ENCODE measurements at regions not wholly inside any gene's neighbourhood (a gene's known extent, or its start where the extent isn't known, plus 50 kb on each side); places are given as distances from the start of the nearest gene placed in this dataset.
A peak's percentile ranks its signal among the peaks of the same experiment; 100 is the strongest.
"Not testable (repeated sequence)": the region's sequence is repeated elsewhere in the genome, so short reads cannot be mapped to it uniquely, and the experiment has no call there.

DNA sequence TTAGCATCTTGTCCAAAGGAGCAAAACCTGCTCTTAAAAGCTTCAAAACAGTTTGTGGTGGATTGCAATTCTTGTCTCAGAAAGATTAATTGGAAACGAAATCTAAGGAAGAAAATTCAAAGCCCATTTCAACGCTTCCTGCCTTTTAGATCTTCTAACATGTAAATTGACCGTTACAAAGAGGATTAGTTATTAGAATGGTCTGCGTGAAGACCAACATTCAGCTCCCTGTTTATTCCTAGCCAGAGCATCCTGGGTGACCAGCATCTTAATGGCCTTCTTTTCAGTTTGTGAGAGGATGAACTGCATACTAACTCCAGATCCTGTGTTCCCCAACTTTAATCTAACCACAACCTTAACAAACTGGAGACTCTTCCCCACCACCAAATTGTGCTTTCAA, 109.9 kb upstream of the SLC1A3 start:
- Histone ChIP-seq H3K36me3 (ENCODE audit: control insufficient read depth, insufficient read depth, low read length) (no peaks in the 10 kb centered on the region), H3K4me1 (ENCODE audit: control insufficient read depth, insufficient read depth, low read length) (no peaks in the 10 kb centered on the region), H3K27me3 (ENCODE audit: control insufficient read depth, insufficient read depth, low read length) (no peaks in the 10 kb centered on the region), H3K4me3 (ENCODE audit: low read length) (no peak overlapping the region), H3K27ac (ENCODE audit: low read length) (no peak overlapping the region), H3K9me3 (ENCODE audit: control insufficient read depth, insufficient read depth, low read length) (no peaks in the 10 kb centered on the region)
- WGBS (ENCODE audit: insufficient coverage, insufficient read length) = no CpG with 5 or more reads among the region's 4 CpGs
- DNase-seq (ENCODE audit: low read depth, low spot score) = no peak

DNA sequence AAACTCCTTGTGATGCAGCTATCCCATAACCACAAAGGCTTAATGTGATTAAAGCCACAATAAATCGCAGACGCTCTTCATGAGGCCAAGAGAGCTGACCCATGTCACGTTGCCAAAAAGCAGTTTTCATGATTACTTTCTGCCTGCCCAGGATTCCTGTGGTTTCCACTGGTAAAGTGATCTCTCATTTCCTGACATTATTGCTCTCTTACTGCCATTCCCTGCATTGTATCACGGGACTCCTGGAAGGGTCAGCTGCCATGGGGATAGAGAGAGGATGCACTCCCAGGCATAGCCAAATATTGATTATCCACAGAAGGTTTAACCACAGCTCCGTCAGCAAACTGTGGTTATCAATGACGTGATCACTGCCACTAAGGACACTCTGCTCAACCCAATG, 103.8 kb upstream of the SLC1A3 start:
- no peaks in the 10 kb centered on the region for H3K27me3 ChIP-seq (ENCODE audit: control insufficient read depth, insufficient read depth, low read length)
- no peaks in the 10 kb centered on the region for H3K36me3 ChIP-seq (ENCODE audit: control insufficient read depth, insufficient read depth, low read length)
- no peak for DNase-seq (ENCODE audit: low read depth, low spot score)
- WGBS (ENCODE audit: insufficient coverage, insufficient read length) = no CpG with 5 or more reads among the region's 6 CpGs
- H3K4me1 ChIP-seq (ENCODE audit: control insufficient read depth, insufficient read depth, low read length) = no peaks in the 10 kb centered on the region
- H3K4me3 ChIP-seq (ENCODE audit: low read length) = no peak overlapping the region
- no peak overlapping the region for H3K27ac ChIP-seq (ENCODE audit: low read length)
- H3K9me3 ChIP-seq (ENCODE audit: control insufficient read depth, insufficient read depth, low read length) = no peaks in the 10 kb centered on the region

DNA sequence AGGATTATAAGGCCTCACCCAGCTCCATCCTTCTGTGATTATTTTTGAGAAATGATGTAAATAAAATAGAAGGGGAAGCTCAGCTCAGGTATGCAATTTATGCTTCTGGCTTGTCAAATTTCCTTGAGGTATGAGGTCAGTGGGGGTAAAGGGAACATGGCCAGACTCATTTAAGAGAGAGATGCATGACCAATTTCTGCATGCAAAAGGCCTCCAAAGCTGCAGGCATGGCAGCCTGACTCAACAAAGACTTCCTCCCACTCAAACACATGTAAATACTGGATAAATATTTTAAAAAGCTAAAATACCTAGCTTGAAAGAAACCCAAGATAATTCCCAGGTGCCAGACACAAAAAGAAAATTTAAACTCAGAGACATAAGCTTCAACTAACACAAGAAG, 101.4 kb upstream of the SLC1A3 start:
- H3K27me3 ChIP-seq (ENCODE audit: control insufficient read depth, insufficient read depth, low read length) = no peaks in the 10 kb centered on the region
- H3K9me3 ChIP-seq (ENCODE audit: control insufficient read depth, insufficient read depth, low read length) = no peaks in the 10 kb centered on the region
- H3K4me3 ChIP-seq (ENCODE audit: low read length) = no peak overlapping the region
- H3K4me1 ChIP-seq (ENCODE audit: control insufficient read depth, insufficient read depth, low read length) = no peaks in the 10 kb centered on the region
- DNase-seq (ENCODE audit: low read depth, low spot score) = no peak
- H3K27ac ChIP-seq (ENCODE audit: low read length) = no peak overlapping the region
- H3K36me3 ChIP-seq (ENCODE audit: control insufficient read depth, insufficient read depth, low read length) = no peaks in the 10 kb centered on the region

DNA sequence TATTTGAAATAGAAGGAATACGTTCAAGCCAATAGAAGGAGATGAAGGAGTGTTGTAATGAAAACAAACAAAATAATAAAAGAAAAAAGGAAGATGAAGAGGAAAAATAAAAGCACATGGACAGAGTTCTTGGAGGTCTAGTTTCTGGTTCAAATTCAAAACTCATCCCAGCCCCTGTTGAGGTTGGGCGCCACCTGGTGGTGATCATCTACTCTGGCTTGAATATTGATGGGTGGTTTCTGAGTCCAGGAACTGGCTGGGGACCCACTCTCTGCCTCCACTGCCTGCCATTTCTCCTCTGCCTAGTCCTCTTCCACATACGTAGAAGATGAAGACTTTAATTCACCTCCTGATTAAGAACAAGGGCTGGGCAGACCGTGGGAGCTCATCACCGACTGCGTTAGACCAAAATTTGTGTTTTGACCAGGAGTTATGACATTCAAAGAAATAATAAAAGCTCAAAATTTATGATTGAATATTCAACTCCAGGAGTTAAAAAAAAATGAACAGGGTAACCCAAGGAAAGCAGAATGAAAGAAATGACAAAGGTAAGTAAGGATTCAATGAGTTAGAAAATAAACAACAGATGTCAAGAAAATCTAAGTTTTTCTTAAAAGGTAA, 99.0 kb upstream of the SLC1A3 start:
- no peaks in the 10 kb centered on the region for H3K9me3 ChIP-seq (ENCODE audit: control insufficient read depth, insufficient read depth, low read length)
- WGBS (ENCODE audit: insufficient coverage, insufficient read length) = 100% methylated on average over 1 of the region's 6 CpGs
- DNase-seq (ENCODE audit: low read depth, low spot score) = peak; percentile 41
- no peak overlapping the region for H3K27ac ChIP-seq (ENCODE audit: low read length)
- H3K36me3 ChIP-seq (ENCODE audit: control insufficient read depth, insufficient read depth, low read length) = no peaks in the 10 kb centered on the region
- H3K4me1 ChIP-seq (ENCODE audit: control insufficient read depth, insufficient read depth, low read length) = no peaks in the 10 kb centered on the region
- H3K27me3 ChIP-seq (ENCODE audit: control insufficient read depth, insufficient read depth, low read length) = no peaks in the 10 kb centered on the region
- no peak overlapping the region for H3K4me3 ChIP-seq (ENCODE audit: low read length)

DNA sequence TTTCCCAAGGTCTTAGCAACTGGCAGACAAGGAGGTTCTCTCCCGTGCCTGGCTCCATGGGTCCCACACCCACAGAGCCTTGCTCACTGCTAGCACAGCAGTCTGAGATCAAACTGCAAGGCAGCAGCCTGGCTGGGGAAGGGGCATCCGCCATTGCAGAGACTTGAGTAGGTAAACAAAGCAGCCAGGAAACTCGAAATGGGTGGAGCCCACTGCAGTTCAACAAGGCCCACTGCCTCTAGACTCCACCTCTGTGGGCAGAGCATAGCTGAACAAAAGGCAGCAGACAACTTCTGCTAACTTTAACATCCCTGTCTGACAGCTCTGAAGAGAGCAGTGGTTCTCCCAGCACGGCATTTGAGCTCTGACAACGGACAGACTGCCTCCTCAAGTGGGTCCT, 98.1 kb upstream of the SLC1A3 start:
- H3K36me3 ChIP-seq (ENCODE audit: control insufficient read depth, insufficient read depth, low read length); H3K27me3 ChIP-seq (ENCODE audit: control insufficient read depth, insufficient read depth, low read length); H3K27ac ChIP-seq (ENCODE audit: low read length); H3K4me3 ChIP-seq (ENCODE audit: low read length); H3K9me3 ChIP-seq (ENCODE audit: control insufficient read depth, insufficient read depth, low read length); DNase-seq (ENCODE audit: low read depth, low spot score); H3K4me1 ChIP-seq (ENCODE audit: control insufficient read depth, insufficient read depth, low read length): not testable (repeated sequence)
- no CpG with 5 or more reads among the region's 5 CpGs for WGBS (ENCODE audit: insufficient coverage, insufficient read length)

DNA sequence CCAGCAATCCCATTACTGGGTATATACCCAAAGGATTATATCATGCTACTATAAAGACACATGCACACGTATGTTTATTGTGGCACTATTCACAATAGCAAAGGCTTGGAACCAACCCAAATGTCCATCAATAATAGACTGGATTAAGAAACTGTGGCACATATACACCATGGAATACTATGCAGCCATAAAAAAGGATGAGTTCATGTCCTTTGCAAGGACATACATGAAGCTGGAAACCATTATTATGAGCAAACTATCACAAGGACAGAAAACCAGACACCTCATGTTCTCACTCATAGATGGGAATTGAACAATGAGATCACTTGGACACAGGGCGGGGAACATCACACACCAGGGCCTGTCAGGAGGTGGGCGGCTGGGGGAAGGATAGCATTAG, 92.8 kb upstream of the SLC1A3 start:
- not testable (repeated sequence) for H3K4me3 ChIP-seq (ENCODE audit: low read length); H3K9me3 ChIP-seq (ENCODE audit: control insufficient read depth, insufficient read depth, low read length); DNase-seq (ENCODE audit: low read depth, low spot score); H3K27me3 ChIP-seq (ENCODE audit: control insufficient read depth, insufficient read depth, low read length); H3K36me3 ChIP-seq (ENCODE audit: control insufficient read depth, insufficient read depth, low read length); H3K27ac ChIP-seq (ENCODE audit: low read length); H3K4me1 ChIP-seq (ENCODE audit: control insufficient read depth, insufficient read depth, low read length)
- WGBS (ENCODE audit: insufficient coverage, insufficient read length) = no CpG with 5 or more reads among the region's 3 CpGs

DNA sequence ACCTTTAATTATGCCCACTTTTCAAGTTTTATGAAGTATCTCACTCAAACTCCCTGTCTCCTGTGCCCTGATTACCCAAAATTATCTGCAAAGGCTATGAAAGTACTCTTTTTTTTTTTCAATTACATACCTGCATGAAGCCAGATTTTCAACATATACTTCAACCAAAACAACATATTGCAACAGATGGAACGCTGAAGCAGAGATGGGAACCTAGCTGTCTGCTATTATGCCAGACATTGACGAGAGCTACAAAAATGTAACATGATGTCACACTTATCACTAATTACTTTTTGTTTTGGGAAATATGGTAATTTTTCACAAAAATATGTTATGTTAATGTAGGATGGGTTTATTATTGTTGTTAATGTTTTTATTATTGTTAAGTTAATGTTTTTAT, 86.5 kb upstream of the SLC1A3 start:
- no peaks in the 10 kb centered on the region for H3K36me3 ChIP-seq (ENCODE audit: control insufficient read depth, insufficient read depth, low read length)
- no peak overlapping the region for H3K27ac ChIP-seq (ENCODE audit: low read length)
- no CpG with 5 or more reads among the region's 2 CpGs for WGBS (ENCODE audit: insufficient coverage, insufficient read length)
- H3K9me3 ChIP-seq (ENCODE audit: control insufficient read depth, insufficient read depth, low read length) = no peaks in the 10 kb centered on the region
- DNase-seq (ENCODE audit: low read depth, low spot score) = no peak
- H3K4me1 ChIP-seq (ENCODE audit: control insufficient read depth, insufficient read depth, low read length) = no peaks in the 10 kb centered on the region
- H3K4me3 ChIP-seq (ENCODE audit: low read length) = no peak overlapping the region
- no peaks in the 10 kb centered on the region for H3K27me3 ChIP-seq (ENCODE audit: control insufficient read depth, insufficient read depth, low read length)

DNA sequence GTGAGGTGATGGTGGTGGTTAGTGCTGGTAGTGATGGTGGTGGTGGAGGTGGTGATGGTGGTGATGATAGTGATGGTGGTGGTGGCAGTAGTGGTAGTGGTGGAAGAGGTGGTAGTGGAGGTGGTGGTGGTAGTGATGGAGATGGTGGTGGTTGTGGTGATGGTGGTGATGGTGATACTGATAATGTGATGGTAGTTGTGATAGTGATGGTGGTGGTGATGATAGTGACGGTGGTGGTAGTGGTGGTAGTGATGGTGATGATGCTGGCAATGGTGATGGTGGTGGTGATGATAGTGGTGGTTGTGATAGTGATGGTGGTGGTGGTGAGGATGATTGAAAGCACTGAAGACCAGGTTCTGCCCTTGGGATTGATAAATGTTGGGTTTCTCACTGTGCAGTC, 85.2 kb upstream of the SLC1A3 start:
- no peak overlapping the region for H3K27ac ChIP-seq (ENCODE audit: low read length)
- no peaks in the 10 kb centered on the region for H3K9me3 ChIP-seq (ENCODE audit: control insufficient read depth, insufficient read depth, low read length)
- no peaks in the 10 kb centered on the region for H3K36me3 ChIP-seq (ENCODE audit: control insufficient read depth, insufficient read depth, low read length)
- no peak overlapping the region for H3K4me3 ChIP-seq (ENCODE audit: low read length)
- no peaks in the 10 kb centered on the region for H3K27me3 ChIP-seq (ENCODE audit: control insufficient read depth, insufficient read depth, low read length)
- no CpG with 5 or more reads among the region's 1 CpG for WGBS (ENCODE audit: insufficient coverage, insufficient read length)
- no peak for DNase-seq (ENCODE audit: low read depth, low spot score)
- H3K4me1 ChIP-seq (ENCODE audit: control insufficient read depth, insufficient read depth, low read length) = no peaks in the 10 kb centered on the region

DNA sequence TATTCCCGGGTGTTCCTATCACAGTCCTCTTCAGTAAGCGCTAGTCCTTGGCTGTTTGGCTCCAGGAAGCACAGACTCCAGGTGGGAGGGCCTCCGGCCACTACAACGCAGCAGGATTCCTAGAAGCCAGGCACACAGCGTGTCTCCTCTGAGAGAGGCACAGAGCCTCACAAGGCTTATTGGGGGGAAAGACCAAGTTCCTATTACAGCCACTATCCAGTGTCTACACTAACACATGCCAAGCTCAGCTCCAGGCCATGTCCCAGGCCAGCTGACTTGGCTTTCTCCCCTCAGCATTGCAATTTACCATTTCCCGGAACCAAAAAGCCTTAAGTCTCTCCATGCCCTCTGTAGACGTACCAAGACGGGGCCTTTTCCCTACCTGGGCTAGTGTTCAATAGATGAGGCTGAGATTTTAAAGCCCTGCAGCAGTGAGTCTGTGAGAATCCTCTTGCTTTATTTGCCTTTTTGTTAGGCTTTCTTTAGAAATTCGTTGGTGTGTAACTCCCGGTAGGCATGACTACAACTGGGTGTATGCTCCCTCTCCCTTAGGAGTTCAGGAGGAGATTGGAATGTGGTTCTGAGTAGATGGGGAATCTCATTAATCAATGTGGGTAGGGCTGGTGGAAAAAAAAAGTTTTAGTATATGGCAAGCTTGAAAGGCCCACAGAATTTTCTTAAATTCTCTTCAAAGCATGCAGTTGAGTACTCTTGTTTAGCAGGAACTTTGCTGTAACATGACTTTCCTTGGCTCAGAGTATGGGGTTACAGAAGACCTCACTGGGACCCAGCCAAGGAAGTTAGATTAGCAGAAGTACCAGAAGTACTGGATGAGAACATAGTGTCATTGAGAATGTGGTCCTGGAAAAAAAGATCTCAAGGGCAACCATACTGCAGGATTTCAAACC, 84.3 kb upstream of the SLC1A3 start:
- no peak for DNase-seq (ENCODE audit: low read depth, low spot score)
- WGBS (ENCODE audit: insufficient coverage, insufficient read length) = no CpG with 5 or more reads among the region's 10 CpGs
- no peak overlapping the region for H3K4me3 ChIP-seq (ENCODE audit: low read length)
- no peaks in the 10 kb centered on the region for H3K36me3 ChIP-seq (ENCODE audit: control insufficient read depth, insufficient read depth, low read length)
- H3K27me3 ChIP-seq (ENCODE audit: control insufficient read depth, insufficient read depth, low read length) = no peaks in the 10 kb centered on the region
- H3K27ac ChIP-seq (ENCODE audit: low read length) = no peak overlapping the region
- no peaks in the 10 kb centered on the region for H3K9me3 ChIP-seq (ENCODE audit: control insufficient read depth, insufficient read depth, low read length)
- no peaks in the 10 kb centered on the region for H3K4me1 ChIP-seq (ENCODE audit: control insufficient read depth, insufficient read depth, low read length)

DNA sequence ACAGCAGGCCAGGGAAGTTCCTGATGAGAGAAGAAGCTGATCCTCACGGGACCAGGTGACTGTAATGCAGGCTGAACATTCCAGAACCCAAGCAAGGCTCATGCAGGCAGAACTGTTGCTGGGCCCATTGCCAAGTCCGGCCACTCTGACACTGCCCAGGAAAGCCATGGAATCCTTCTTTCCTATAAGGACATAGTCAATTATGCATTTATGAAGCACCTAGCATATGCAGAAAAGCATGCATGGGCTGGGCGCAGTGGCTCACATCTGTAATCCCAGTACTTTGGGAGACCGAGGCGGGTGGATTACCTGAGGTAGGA, 83.7 kb upstream of the SLC1A3 start:
- DNase-seq (ENCODE audit: low read depth, low spot score) = no peak
- WGBS (ENCODE audit: insufficient coverage, insufficient read length) = no CpG with 5 or more reads among the region's 5 CpGs
- Histone ChIP-seq H3K9me3 (ENCODE audit: control insufficient read depth, insufficient read depth, low read length) (no peaks in the 10 kb centered on the region), H3K27ac (ENCODE audit: low read length) (no peak overlapping the region), H3K36me3 (ENCODE audit: control insufficient read depth, insufficient read depth, low read length) (no peaks in the 10 kb centered on the region), H3K4me1 (ENCODE audit: control insufficient read depth, insufficient read depth, low read length) (no peaks in the 10 kb centered on the region), H3K27me3 (ENCODE audit: control insufficient read depth, insufficient read depth, low read length) (no peaks in the 10 kb centered on the region), H3K4me3 (ENCODE audit: low read length) (no peak overlapping the region)

DNA sequence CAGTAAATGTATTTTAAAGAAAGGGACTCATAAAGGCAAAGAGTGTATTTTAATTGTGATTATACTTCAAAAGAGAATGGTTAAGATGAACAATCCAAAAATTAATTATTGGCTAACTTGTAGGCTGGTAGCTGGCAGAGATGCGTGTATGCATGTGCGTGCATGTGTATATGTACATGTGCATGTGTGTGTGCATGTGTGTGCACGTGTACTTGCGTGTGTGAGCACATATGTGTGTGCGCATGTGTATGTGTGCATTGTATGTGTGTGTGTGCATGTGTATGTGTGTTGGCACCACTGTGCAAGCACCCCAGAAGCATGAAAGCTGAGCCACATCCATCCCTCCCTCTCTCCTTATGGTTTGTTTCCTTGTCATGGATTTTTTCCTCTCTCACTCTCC, 83.0 kb upstream of the SLC1A3 start:
- Histone ChIP-seq H3K9me3 (ENCODE audit: control insufficient read depth, insufficient read depth, low read length) (no peaks in the 10 kb centered on the region), H3K27me3 (ENCODE audit: control insufficient read depth, insufficient read depth, low read length) (no peaks in the 10 kb centered on the region), H3K36me3 (ENCODE audit: control insufficient read depth, insufficient read depth, low read length) (no peaks in the 10 kb centered on the region), H3K4me3 (ENCODE audit: low read length) (no peak overlapping the region), H3K27ac (ENCODE audit: low read length) (no peak overlapping the region), H3K4me1 (ENCODE audit: control insufficient read depth, insufficient read depth, low read length) (no peaks in the 10 kb centered on the region)
- no CpG with 5 or more reads among the region's 5 CpGs for WGBS (ENCODE audit: insufficient coverage, insufficient read length)
- DNase-seq (ENCODE audit: low read depth, low spot score) = no peak

Measured in iPS DF 6.9 (cell line).